Type B pancreatic cell (in vitro differentiated cells): ENCODE measurements at regions not wholly inside any gene's neighbourhood (a gene's known extent, or its start where the extent isn't known, plus 50 kb on each side); places are given as distances from the start of the nearest gene placed in this dataset.

Experiments
- DNase-seq: peaks from one replicate; pipeline ENCODE4 v3.0.0; 2021; ENCODE audit warnings: mixed read lengths; ENCODE audit not compliant: unreplicated experiment; ENCODE audit errors: extremely low spot score
- H3K27ac Mint-ChIP-seq: 2 replicates; pipeline ENCODE4 v1.8.0; 2021; ENCODE audit warnings: mild to moderate bottlenecking, mixed read lengths
- H3K27me3 Mint-ChIP-seq: 2 replicates; pipeline ENCODE4 v1.8.0; 2021; ENCODE audit warnings: mixed read lengths
- H3K36me3 Mint-ChIP-seq: 2 replicates; pipeline ENCODE4 v1.8.0; 2021; ENCODE audit warnings: mixed read lengths
- H3K4me1 Mint-ChIP-seq: one replicate; pipeline ENCODE4 v1.8.0; 2021; ENCODE audit warnings: mixed read lengths; ENCODE audit not compliant: unreplicated experiment
- H3K4me3 Mint-ChIP-seq: 2 replicates; pipeline ENCODE4 v1.8.0; 2021; ENCODE audit warnings: mild to moderate bottlenecking, mixed read lengths
- H3K9me3 Mint-ChIP-seq: 2 replicates; pipeline ENCODE4 v1.8.0; 2021; ENCODE audit warnings: mixed read lengths
- CTCF ChIP-seq: fragments of 200-600 bp; sonication (generic); conservative IDR thresholded peaks from 2 replicates; pipeline ENCODE4 v1.5.0; 2021; ENCODE audit warnings: antibody characterized with exemption, mild to moderate bottlenecking

- DNase-seq, result no peak
- TF ChIP-seq CTCF, result no peak
- H3K9me3 Mint-ChIP-seq, result no peaks in the 10 kb centered on the region
Observed at GRCh38 chr14:99015833-99016232, 256.2 kb downstream of the BCL11B start.

GRCh38 chr14:99023371-99023770 lies 248.6 kb downstream of the BCL11B start:
- DNase-seq, result no peak
- peaks cover 6% of the 10 kb centered on the region for H3K36me3 Mint-ChIP-seq
- H3K9me3 Mint-ChIP-seq, result peaks cover 5% of the 10 kb centered on the region
- peaks cover 4% of the 10 kb centered on the region for H3K27me3 Mint-ChIP-seq
- H3K27ac Mint-ChIP-seq, result no peak overlapping the region
- no peaks in the 10 kb centered on the region for H3K4me1 Mint-ChIP-seq
- no peak for TF ChIP-seq CTCF
- no peak overlapping the region for H3K4me3 Mint-ChIP-seq

More at GRCh38 chr14:99015833-99016232, 256.2 kb downstream of the BCL11B start:
- H3K27me3 Mint-ChIP-seq, result no peaks in the 10 kb centered on the region
- no peaks in the 10 kb centered on the region for H3K36me3 Mint-ChIP-seq
- no peak overlapping the region for H3K27ac Mint-ChIP-seq
- H3K4me1 Mint-ChIP-seq, result no peaks in the 10 kb centered on the region
- H3K4me3 Mint-ChIP-seq, result no peak overlapping the region

- no peak overlapping the region for H3K4me3 Mint-ChIP-seq
- H3K9me3 Mint-ChIP-seq, result peaks cover 5% of the 10 kb centered on the region
- peaks cover 4% of the 10 kb centered on the region for H3K27me3 Mint-ChIP-seq
- no peak overlapping the region for H3K27ac Mint-ChIP-seq
- H3K36me3 Mint-ChIP-seq, result peaks cover 6% of the 10 kb centered on the region
- no peak for TF ChIP-seq CTCF
- H3K4me1 Mint-ChIP-seq, result no peaks in the 10 kb centered on the region
- DNase-seq, result no peak
Observed at GRCh38 chr14:99024926-99025325, 247.1 kb downstream of the BCL11B start.

GRCh38 chr14:99025418-99025817 lies 246.6 kb downstream of the BCL11B start:
- H3K36me3 Mint-ChIP-seq, result peaks cover 6% of the 10 kb centered on the region
- H3K4me3 Mint-ChIP-seq, result no peak overlapping the region
- H3K27me3 Mint-ChIP-seq, result peaks cover 4% of the 10 kb centered on the region
- DNase-seq, result no peak
- H3K4me1 Mint-ChIP-seq, result no peaks in the 10 kb centered on the region
- H3K9me3 Mint-ChIP-seq, result peaks cover 5% of the 10 kb centered on the region
- no peak for TF ChIP-seq CTCF
- no peak overlapping the region for H3K27ac Mint-ChIP-seq

GRCh38 chr14:99026471-99026870 lies 245.5 kb downstream of the BCL11B start:
- Mint-ChIP-seq H3K4me1 (no peaks in the 10 kb centered on the region), H3K27me3 (peaks cover 4% of the 10 kb centered on the region), H3K9me3 (peaks cover 5% of the 10 kb centered on the region), H3K4me3 (no peak overlapping the region), H3K36me3 (peaks cover 6% of the 10 kb centered on the region), H3K27ac (no peak overlapping the region)
- no peak for TF ChIP-seq CTCF
- no peak for DNase-seq

- H3K4me3 Mint-ChIP-seq, result no peak overlapping the region
- H3K4me1 Mint-ChIP-seq, result no peaks in the 10 kb centered on the region
- TF ChIP-seq CTCF, result no peak
- no peaks in the 10 kb centered on the region for H3K9me3 Mint-ChIP-seq
- H3K27ac Mint-ChIP-seq, result no peak overlapping the region
- no peaks in the 10 kb centered on the region for H3K27me3 Mint-ChIP-seq
- no peak for DNase-seq
- peaks cover 6% of the 10 kb centered on the region for H3K36me3 Mint-ChIP-seq
Observed at GRCh38 chr14:99028041-99028440, 244.0 kb downstream of the BCL11B start.
